ENCODE measurements at regions not wholly inside any gene's neighbourhood (a gene's known extent, or its start where the extent isn't known, plus 50 kb on each side); places are given as distances from the start of the nearest gene placed in this dataset.

- no peak for TF ChIP-seq FOSL1 (IDR thresholded peaks at IDR 0.05; ENCODE audit: low read depth)
- no peak for TF ChIP-seq EGR1 (IDR thresholded peaks at IDR 0.05; ENCODE audit: low read depth)
- TF ChIP-seq ELF1 (IDR thresholded peaks at IDR 0.05; ENCODE audit: borderline replicate concordance, low read depth), result no peak
- no peak for TF ChIP-seq REST (IDR thresholded peaks at IDR 0.05; ENCODE audit: low read depth)
- no peak for TF ChIP-seq ZFX (IDR thresholded peaks at IDR 0.05)
- no peak for TF ChIP-seq CTCF (IDR thresholded peaks at IDR 0.05 in 2 of 3, conservative IDR thresholded peaks at IDR 0.05 in 1 of 3; ENCODE audit: borderline replicate concordance in 1 of 3, insufficient read depth in 1 of 3, low read depth in 2 of 3, low read length in 2 of 3)
- no peak for TF ChIP-seq ZNF274 (IDR thresholded peaks at IDR 0.05; ENCODE audit: low read depth, low read length)
- H3K36me3 ChIP-seq (ENCODE audit: control insufficient read depth in 1 of 2, insufficient read depth in 2 of 2, low read length in 2 of 2), result no peaks in the 10 kb centered on the region
- H3K9me3 ChIP-seq (ENCODE audit: control insufficient read depth in 1 of 2, insufficient read depth in 1 of 2, low read depth in 1 of 2, low read length in 2 of 2), result no peaks in the 10 kb centered on the region
- H3K4me3 ChIP-seq (replicated peaks in 1 of 2; ENCODE audit: low read depth in 1 of 2, low read length in 2 of 2), result no peak overlapping the region
- intact Hi-C loops (cut with micrococcal nuclease), result no loop called here
- no TSS peak for BruUV-seq (replicated peaks)
- ChIA-PET POLR2A (no interaction called here), CTCF (no interaction called here), RAD21 (ENCODE audit: low non-redundant PET in 1 of 2, low total read pairs in 2 of 2, uncharacterized antibody in 2 of 2, unreplicated experiment in 2 of 2) (no interaction called here)
- ATAC-seq (no peak), DNase-seq (ENCODE audit: low read depth, low spot score) (no peak)
- H2AFZ ChIP-seq (ENCODE audit: low read depth, low read length, poor library complexity, severe bottlenecking), result no peak overlapping the region
- no peaks in the 10 kb centered on the region for H3K9me2 ChIP-seq (ENCODE audit: insufficient read depth)
- H3K79me2 ChIP-seq (ENCODE audit: insufficient read depth, low read length), result no peaks in the 10 kb centered on the region
- H4K20me1 ChIP-seq (ENCODE audit: insufficient read depth), result no peaks in the 10 kb centered on the region
- H3K27me3 ChIP-seq (ENCODE audit: insufficient read depth, low read length), result peaks cover 46% of the 10 kb centered on the region
- no peaks in the 10 kb centered on the region for H3K4me1 ChIP-seq (ENCODE audit: control insufficient read depth in 1 of 2, insufficient read depth in 2 of 2, low read length in 2 of 2)
- no peak overlapping the region for H3K9ac ChIP-seq (ENCODE audit: low read length)
- no peak overlapping the region for H3K4me2 ChIP-seq (ENCODE audit: low read length)
- H3K27ac ChIP-seq (ENCODE audit: low read depth, low read length), result no peak overlapping the region
These were observed 130.2 kb upstream of the NCAM1 start for GRCh38 chr11:112831041-112831440.

All from HCT116 (cell line).